ENCODE measurements at regions not wholly inside any gene's neighbourhood (a gene's known extent, or its start where the extent isn't known, plus 50 kb on each side); places are given as distances from the start of the nearest gene placed in this dataset.

GRCh38 chr6:26163427-26164119 is 76.3 kb downstream of the HFE start:
- Histone ChIP-seq H3K4me3 (ENCODE audit: low read depth, low read length, poor library complexity, severe bottlenecking) (no peak overlapping the region), H3K27me3 (replicated peaks; ENCODE audit: insufficient read depth, low read depth, low read length, poor library complexity) (no peaks in the 10 kb centered on the region), H3K36me3 (ENCODE audit: insufficient read depth, low read length, poor library complexity, severe bottlenecking) (peaks cover 3% of the 10 kb centered on the region), H3K27ac (ENCODE audit: low read depth, low read length, poor library complexity, severe bottlenecking) (no peak overlapping the region), H3K9me3 (ENCODE audit: low read depth, low read length, poor library complexity, severe bottlenecking) (no peaks in the 10 kb centered on the region), H3K4me1 (ENCODE audit: insufficient read depth, low read length, poor library complexity, severe bottlenecking) (peaks cover 5% of the 10 kb centered on the region)
- no peak for DNase-seq (ENCODE audit: low spot score)
- ChIA-PET POLR2A (ENCODE audit: low non-redundant PET) (no interaction called here), CTCF (no interaction called here)
- TF ChIP-seq, protein P1, sequence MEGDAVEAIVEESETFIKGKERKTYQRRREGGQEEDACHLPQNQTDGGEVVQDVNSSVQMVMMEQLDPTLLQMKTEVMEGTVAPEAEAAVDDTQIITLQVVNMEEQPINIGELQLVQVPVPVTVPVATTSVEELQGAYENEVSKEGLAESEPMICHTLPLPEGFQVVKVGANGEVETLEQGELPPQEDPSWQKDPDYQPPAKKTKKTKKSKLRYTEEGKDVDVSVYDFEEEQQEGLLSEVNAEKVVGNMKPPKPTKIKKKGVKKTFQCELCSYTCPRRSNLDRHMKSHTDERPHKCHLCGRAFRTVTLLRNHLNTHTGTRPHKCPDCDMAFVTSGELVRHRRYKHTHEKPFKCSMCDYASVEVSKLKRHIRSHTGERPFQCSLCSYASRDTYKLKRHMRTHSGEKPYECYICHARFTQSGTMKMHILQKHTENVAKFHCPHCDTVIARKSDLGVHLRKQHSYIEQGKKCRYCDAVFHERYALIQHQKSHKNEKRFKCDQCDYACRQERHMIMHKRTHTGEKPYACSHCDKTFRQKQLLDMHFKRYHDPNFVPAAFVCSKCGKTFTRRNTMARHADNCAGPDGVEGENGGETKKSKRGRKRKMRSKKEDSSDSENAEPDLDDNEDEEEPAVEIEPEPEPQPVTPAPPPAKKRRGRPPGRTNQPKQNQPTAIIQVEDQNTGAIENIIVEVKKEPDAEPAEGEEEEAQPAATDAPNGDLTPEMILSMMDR (conservative IDR thresholded peaks at IDR 0.05; ENCODE audit: low read depth, low read length) = no peak
- TF ChIP-seq EZH2 (IDR thresholded peaks at IDR 0.05; ENCODE audit: borderline replicate concordance, low read depth, low read length, poor library complexity, severe bottlenecking) = no peak
- no TSS peak for BruUV-seq (replicated peaks)
- intact Hi-C loops (cut with micrococcal nuclease; ENCODE audit: unreplicated experiment) = no loop called here

- CTCF ChIA-PET = no interaction called here
- TF ChIP-seq EZH2 (IDR thresholded peaks at IDR 0.05; ENCODE audit: borderline replicate concordance, low read depth, low read length, poor library complexity, severe bottlenecking) = no peak
- TF ChIP-seq, protein P1 (conservative IDR thresholded peaks at IDR 0.05; ENCODE audit: low read depth, low read length) = no peak
- BruUV-seq (replicated peaks) = no TSS peak
- intact Hi-C loops (cut with micrococcal nuclease; ENCODE audit: unreplicated experiment) = no loop called here
- Histone ChIP-seq H3K9me3 (ENCODE audit: low read depth, low read length, poor library complexity, severe bottlenecking) (no peaks in the 10 kb centered on the region), H3K36me3 (ENCODE audit: insufficient read depth, low read length, poor library complexity, severe bottlenecking) (peaks cover 3% of the 10 kb centered on the region), H3K4me1 (ENCODE audit: insufficient read depth, low read length, poor library complexity, severe bottlenecking) (peaks cover 5% of the 10 kb centered on the region), H3K27me3 (replicated peaks; ENCODE audit: insufficient read depth, low read depth, low read length, poor library complexity) (no peaks in the 10 kb centered on the region), H3K4me3 (ENCODE audit: low read depth, low read length, poor library complexity, severe bottlenecking) (no peak overlapping the region), H3K27ac (ENCODE audit: low read depth, low read length, poor library complexity, severe bottlenecking) (no peak overlapping the region)
- no peak for DNase-seq (ENCODE audit: low spot score)
- POLR2A ChIA-PET (ENCODE audit: low non-redundant PET) = no interaction called here
These were observed 76.9 kb downstream of the HFE start for GRCh38 chr6:26164120-26164505.

DNA sequence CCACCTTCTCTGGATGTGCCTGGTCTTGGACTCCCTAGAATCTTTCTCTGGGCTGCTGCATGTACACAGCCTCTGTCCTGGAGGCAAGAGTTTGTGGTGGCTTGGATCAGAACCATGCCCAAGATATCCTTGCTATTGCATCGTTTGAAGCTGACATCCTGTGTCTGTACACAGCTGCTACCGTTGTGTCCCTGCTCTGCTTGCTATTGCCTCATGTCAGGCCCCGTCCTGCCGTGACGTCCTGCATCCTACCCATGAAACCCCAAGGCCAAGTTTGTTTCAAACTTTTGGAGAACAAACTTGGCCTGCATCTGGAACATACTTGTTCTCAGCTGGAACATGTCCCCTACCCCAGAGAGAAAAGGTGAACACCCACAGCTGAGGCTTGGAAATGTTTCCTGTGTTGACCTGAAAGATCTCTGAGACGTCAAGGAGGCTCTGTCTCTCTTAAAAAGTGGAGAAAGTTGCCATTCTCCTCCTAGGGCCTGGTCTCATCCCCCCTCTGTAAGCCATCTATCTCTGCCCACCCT is 78.1 kb downstream of the HFE start:
- Histone ChIP-seq H3K4me1 (ENCODE audit: insufficient read depth, low read length, poor library complexity, severe bottlenecking) (peaks cover 2% of the 10 kb centered on the region), H3K27me3 (replicated peaks; ENCODE audit: insufficient read depth, low read depth, low read length, poor library complexity) (no peaks in the 10 kb centered on the region), H3K9me3 (ENCODE audit: low read depth, low read length, poor library complexity, severe bottlenecking) (no peaks in the 10 kb centered on the region), H3K27ac (ENCODE audit: low read depth, low read length, poor library complexity, severe bottlenecking) (peak overlapping the region; percentile 50), H3K4me3 (ENCODE audit: low read depth, low read length, poor library complexity, severe bottlenecking) (no peak overlapping the region), H3K36me3 (ENCODE audit: insufficient read depth, low read length, poor library complexity, severe bottlenecking) (peaks cover 3% of the 10 kb centered on the region)
- ChIA-PET POLR2A (ENCODE audit: low non-redundant PET) (no interaction called here), CTCF (no interaction called here)
- BruUV-seq (replicated peaks) = no TSS peak
- intact Hi-C loops (cut with micrococcal nuclease; ENCODE audit: unreplicated experiment) = no loop called here
- no peak for TF ChIP-seq EZH2 (IDR thresholded peaks at IDR 0.05; ENCODE audit: borderline replicate concordance, low read depth, low read length, poor library complexity, severe bottlenecking)
- TF ChIP-seq, protein P1 (conservative IDR thresholded peaks at IDR 0.05; ENCODE audit: low read depth, low read length) = no peak
- DNase-seq (ENCODE audit: low spot score) = no peak

Measured in A673 (cell line).